T-helper 2 cell treated with Interferon-gamma antibody and Interleukin-4, amounts not matched to agents 5 μg/mL and 100 μg/mL, for 36 hours (primary cell): ENCODE measurements at regions not wholly inside any gene's neighbourhood (a gene's known extent, or its start where the extent isn't known, plus 50 kb on each side); places are given as distances from the start of the nearest gene placed in this dataset.

Experiments
- DNase-seq: peaks from one replicate; pipeline ENCODE4 v3.0.0; 2021; ENCODE audit warnings: low spot score
- H3K27ac Mint-ChIP-seq: one replicate; pipeline ENCODE4 v1.8.0; 2021; ENCODE audit warnings: mild to moderate bottlenecking, mixed read lengths
- H3K27me3 Mint-ChIP-seq: one replicate; pipeline ENCODE4 v1.8.0; 2021; ENCODE audit warnings: low read depth, mixed read lengths
- H3K36me3 Mint-ChIP-seq: one replicate; pipeline ENCODE4 v1.8.0; 2021; ENCODE audit warnings: low read depth, mixed read lengths
- H3K4me1 Mint-ChIP-seq: one replicate; pipeline ENCODE4 v1.8.0; 2021; ENCODE audit warnings: low read depth, mixed read lengths
- H3K4me3 Mint-ChIP-seq: one replicate; pipeline ENCODE4 v1.8.0; 2022; ENCODE audit warnings: mild to moderate bottlenecking, moderate library complexity, mixed read lengths
- H3K9me3 Mint-ChIP-seq: one replicate; pipeline ENCODE4 v1.8.0; 2021; ENCODE audit warnings: mixed read lengths

DNA sequence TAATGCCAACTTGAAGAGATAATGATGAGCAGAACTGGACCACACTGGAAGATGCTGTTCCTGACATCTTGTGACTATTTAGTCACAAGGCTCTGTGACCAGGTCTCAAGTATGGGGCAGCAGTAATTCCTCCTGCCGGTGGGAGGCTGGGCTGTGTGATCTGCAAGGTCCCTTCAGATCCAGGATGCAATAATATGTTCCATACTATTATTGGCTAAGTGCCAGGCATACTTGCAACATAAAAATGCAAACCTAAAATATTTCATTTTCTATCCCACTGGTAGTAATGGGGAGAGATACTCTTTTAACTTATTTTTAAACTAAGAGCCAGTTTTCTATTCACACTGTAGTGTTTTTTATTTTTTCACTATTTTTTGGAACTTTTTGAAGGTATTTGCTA, 171.5 kb downstream of the CYP26A1 start:
- Mint-ChIP-seq H3K27me3 (peaks cover 10% of the 10 kb centered on the region), H3K9me3 (no peaks in the 10 kb centered on the region), H3K27ac (no peak overlapping the region), H3K36me3 (no peaks in the 10 kb centered on the region), H3K4me3 (no peak overlapping the region), H3K4me1 (no peaks in the 10 kb centered on the region)
- DNase-seq = no peak

DNA sequence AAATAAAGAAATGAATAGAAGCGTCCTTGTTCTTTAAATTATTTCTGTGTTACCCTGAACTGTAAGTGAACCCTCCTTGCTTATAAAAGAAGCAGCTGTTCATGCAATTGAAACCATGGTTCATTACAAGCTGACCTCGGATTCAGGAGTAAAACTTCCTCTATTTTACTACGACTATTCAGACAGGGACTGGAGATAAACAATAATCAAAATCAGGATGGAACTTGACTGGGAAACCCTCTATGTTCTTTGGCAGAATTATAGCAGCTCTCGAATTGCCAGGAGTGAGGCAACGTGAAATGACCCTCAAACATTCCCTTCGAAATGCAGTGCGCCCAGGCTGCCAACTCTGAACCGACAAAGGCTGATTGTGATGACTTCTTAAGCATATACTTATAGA, 172.1 kb downstream of the CYP26A1 start:
- no peak for DNase-seq

DNA sequence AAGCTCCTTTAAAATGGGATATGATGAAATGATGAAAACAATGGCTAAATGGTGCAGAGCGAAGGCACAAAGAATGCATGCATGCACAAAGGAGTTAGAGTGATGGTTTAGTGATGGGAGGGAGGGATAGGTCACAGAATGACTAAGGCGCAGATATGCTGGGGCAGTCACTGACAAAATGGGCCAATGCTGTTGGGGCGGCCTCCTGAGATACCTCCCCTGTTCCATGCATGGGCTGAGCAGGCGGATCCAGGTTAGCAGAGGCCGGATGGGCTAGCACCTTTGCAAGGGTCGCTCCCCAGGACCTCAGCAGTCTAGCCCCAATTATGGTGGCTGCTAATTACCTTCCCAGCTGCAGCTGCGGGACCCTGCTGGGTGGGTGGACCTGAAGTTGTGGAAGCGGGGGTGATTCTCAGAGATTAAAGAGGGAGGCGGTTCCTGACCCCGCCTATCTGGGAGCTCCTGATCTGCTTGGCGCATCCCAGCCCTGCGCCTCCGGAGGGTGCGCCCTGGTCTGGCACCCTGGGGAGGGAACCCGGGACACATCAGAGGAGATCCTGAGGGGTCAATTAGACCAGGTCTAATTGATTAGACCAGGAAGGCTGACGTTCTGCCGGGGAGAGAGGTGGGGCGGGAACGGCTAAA, 175.0 kb downstream of the CYP26A1 start:
- no peaks in the 10 kb centered on the region for H3K36me3 Mint-ChIP-seq
- H3K27ac Mint-ChIP-seq = no peak overlapping the region

More for the DNA sequence above, 172.1 kb downstream of the CYP26A1 start:
- no peak overlapping the region for H3K27ac Mint-ChIP-seq
- no peaks in the 10 kb centered on the region for H3K9me3 Mint-ChIP-seq
- peaks cover 9% of the 10 kb centered on the region for H3K27me3 Mint-ChIP-seq
- H3K4me1 Mint-ChIP-seq = no peaks in the 10 kb centered on the region
- no peaks in the 10 kb centered on the region for H3K36me3 Mint-ChIP-seq
- H3K4me3 Mint-ChIP-seq = no peak overlapping the region

GRCh38 chr10:93250010-93250409, 176.3 kb downstream of the CYP26A1 start:
- no peak overlapping the region for H3K27ac Mint-ChIP-seq
- H3K36me3 Mint-ChIP-seq = no peaks in the 10 kb centered on the region
- no peak for DNase-seq
- peaks cover 5% of the 10 kb centered on the region for H3K27me3 Mint-ChIP-seq
- no peaks in the 10 kb centered on the region for H3K9me3 Mint-ChIP-seq
- no peak overlapping the region for H3K4me3 Mint-ChIP-seq
- no peaks in the 10 kb centered on the region for H3K4me1 Mint-ChIP-seq

More for the DNA sequence above, 175.0 kb downstream of the CYP26A1 start:
- H3K4me1 Mint-ChIP-seq = no peaks in the 10 kb centered on the region
- H3K27me3 Mint-ChIP-seq = peaks cover 9% of the 10 kb centered on the region
- H3K4me3 Mint-ChIP-seq = no peak overlapping the region
- no peaks in the 10 kb centered on the region for H3K9me3 Mint-ChIP-seq
- DNase-seq = no peak

DNA sequence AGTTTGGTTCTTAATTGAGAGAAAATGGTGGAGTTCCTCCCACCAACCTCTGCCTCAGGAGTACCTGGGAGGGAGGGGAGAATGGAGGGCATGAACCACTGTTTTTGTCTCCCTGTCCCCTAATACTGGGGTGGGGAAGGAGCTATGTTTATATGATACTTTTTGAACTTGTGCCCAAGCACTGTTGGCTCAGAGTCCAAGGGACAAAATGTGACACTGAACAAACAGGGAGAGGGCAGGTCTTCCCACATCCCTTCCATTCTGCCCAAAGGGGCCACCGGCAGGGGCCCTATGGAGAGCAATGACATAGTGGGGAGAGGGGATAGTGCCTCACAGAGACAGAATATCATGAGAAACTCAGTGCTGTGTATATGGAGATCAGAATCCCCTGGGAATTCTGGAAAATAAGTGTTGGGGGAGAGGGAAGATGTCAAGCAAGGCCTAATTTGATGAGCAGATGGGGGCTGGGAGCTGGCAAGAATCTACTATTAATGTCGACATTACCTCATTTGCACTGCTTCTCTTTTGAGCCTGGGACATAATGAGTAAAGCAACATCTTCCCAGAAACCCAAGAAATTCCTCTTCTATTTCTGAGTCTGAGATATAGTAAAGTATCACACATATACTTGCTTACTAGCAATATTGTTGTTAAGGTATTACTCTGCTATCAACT, 180.6 kb downstream of the CYP26A1 start:
- Mint-ChIP-seq H3K36me3 (no peaks in the 10 kb centered on the region), H3K27ac (no peak overlapping the region), H3K4me3 (no peak overlapping the region), H3K4me1 (no peaks in the 10 kb centered on the region), H3K27me3 (no peaks in the 10 kb centered on the region), H3K9me3 (no peaks in the 10 kb centered on the region)
- DNase-seq = no peak

- DNase-seq = no peak
- H3K9me3 Mint-ChIP-seq = no peaks in the 10 kb centered on the region
- H3K27me3 Mint-ChIP-seq = no peaks in the 10 kb centered on the region
- H3K36me3 Mint-ChIP-seq = no peaks in the 10 kb centered on the region
- H3K4me1 Mint-ChIP-seq = no peaks in the 10 kb centered on the region
- no peak overlapping the region for H3K4me3 Mint-ChIP-seq
- H3K27ac Mint-ChIP-seq = no peak overlapping the region
Measured at GRCh38 chr10:93255546-93255945, 181.9 kb downstream of the CYP26A1 start.
